ENCODE measurements at regions not wholly inside any gene's neighbourhood (a gene's known extent, or its start where the extent isn't known, plus 50 kb on each side); places are given as distances from the start of the nearest gene placed in this dataset.

DNA sequence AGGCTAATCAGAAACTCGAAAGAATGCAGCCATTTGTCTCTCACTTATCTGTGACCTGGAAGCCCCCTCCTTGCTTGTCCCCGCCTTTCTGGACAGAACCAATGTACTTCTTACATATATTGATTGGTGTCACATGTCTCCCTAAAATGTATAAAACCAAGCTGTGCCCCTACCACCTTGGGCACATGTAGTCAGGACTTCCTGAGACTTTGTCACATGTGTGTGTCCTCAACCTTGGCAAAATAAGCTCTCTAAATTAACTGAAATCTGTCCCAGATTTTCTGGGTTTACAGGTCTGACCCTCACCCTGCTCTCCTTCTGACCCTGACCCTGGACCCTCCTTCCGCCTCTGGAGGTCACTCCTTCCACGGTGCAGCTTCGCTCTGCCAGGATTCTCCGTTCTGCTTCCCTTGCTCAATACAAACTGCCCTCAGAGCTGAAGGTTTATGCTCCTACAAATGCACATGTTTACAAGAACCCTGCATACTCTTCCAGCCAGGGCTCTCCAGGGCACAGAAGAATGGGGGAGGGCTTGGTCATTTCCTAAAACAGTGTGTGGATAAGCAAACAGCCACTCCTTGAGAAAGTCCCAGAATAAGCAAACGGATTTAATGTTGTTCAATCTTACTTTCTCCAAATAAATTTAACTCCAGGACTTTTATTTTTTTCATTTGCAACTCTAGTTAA is 160.5 kb downstream of the ACTL8 start:
- Histone ChIP-seq H3K4me1 (ENCODE audit: insufficient read depth, low read length) (no peaks in the 10 kb centered on the region), H3K79me2 (ENCODE audit: insufficient read depth, low read length) (no peaks in the 10 kb centered on the region), H3K4me2 (ENCODE audit: insufficient read depth, insufficient read length, low read length) (no peak overlapping the region), H3K9ac (ENCODE audit: extremely low read depth, insufficient read length, low read length) (no peak overlapping the region), H3K27ac (ENCODE audit: insufficient read length, low read depth, low read length) (no peak overlapping the region), H2AK5ac (ENCODE audit: insufficient read length, low read length) (no peak overlapping the region), H4K8ac (replicated peaks; ENCODE audit: insufficient read length, low read depth, low read length) (no peak overlapping the region), H3K27me3 (ENCODE audit: insufficient read depth, low read length) (no peaks in the 10 kb centered on the region), H3K14ac (ENCODE audit: insufficient read depth, low read length) (no peak overlapping the region), H3K9me3 (ENCODE audit: control insufficient read depth, low read depth, low read length) (no peaks in the 10 kb centered on the region), H2AFZ (ENCODE audit: low read length) (no peak overlapping the region), H2BK120ac (ENCODE audit: low read depth, low read length, poor library complexity, severe bottlenecking) (no peak overlapping the region), H2BK15ac (ENCODE audit: low read depth, low read length) (no peak overlapping the region), H3K79me1 (ENCODE audit: insufficient read depth, low read depth, low read length, poor library complexity, severe bottlenecking) (no peaks in the 10 kb centered on the region), H3K23ac (ENCODE audit: insufficient read length, low read depth, low read length) (no peak overlapping the region), H2BK5ac (ENCODE audit: insufficient read length, low read length) (no peak overlapping the region), H3K4ac (ENCODE audit: low read depth, low read length) (no peak overlapping the region), H2BK20ac (ENCODE audit: low read depth, low read length, poor library complexity, severe bottlenecking) (no peak overlapping the region), H3T11ph (ENCODE audit: low read length) (no peak overlapping the region), H3K18ac (ENCODE audit: insufficient read length, low read depth, low read length) (no peak overlapping the region), H4K20me1 (ENCODE audit: control insufficient read depth, insufficient read depth, insufficient read length) (no peaks in the 10 kb centered on the region), H3K56ac (ENCODE audit: insufficient read length, low read depth, low read length) (no peak overlapping the region), H4K91ac (ENCODE audit: insufficient read length, low read depth, low read length) (no peak overlapping the region), H2BK12ac (ENCODE audit: insufficient read length, low read depth, low read length) (no peak overlapping the region), H3K23me2 (ENCODE audit: insufficient read length, low read depth, low read length, poor library complexity, severe bottlenecking) (no peaks in the 10 kb centered on the region), H4K5ac (ENCODE audit: insufficient read length, low read depth, low read length) (no peak overlapping the region)
- Mint-ChIP-seq H3K27me3 (ENCODE audit: low read depth) (peaks cover 30% of the 10 kb centered on the region), H3K4me1 (peaks cover 16 to 23% of the 10 kb centered on the region in 2 experiments), H3K36me3 (ENCODE audit: insufficient read depth in 1 of 3, low read depth in 3 of 3) (no peaks in the 10 kb centered on the region), H3K4me3 (no peak overlapping the region), H3K9me3 (no peaks in the 10 kb centered on the region), H3K27ac (no peak overlapping the region)
- DNase-seq, result peak; percentile 10
- WGBS (ENCODE audit: extremely low coverage, insufficient read length, low lambda C conversion rate), result no CpG with 5 or more reads among the region's 7 CpGs
- TF ChIP-seq, protein P1, sequence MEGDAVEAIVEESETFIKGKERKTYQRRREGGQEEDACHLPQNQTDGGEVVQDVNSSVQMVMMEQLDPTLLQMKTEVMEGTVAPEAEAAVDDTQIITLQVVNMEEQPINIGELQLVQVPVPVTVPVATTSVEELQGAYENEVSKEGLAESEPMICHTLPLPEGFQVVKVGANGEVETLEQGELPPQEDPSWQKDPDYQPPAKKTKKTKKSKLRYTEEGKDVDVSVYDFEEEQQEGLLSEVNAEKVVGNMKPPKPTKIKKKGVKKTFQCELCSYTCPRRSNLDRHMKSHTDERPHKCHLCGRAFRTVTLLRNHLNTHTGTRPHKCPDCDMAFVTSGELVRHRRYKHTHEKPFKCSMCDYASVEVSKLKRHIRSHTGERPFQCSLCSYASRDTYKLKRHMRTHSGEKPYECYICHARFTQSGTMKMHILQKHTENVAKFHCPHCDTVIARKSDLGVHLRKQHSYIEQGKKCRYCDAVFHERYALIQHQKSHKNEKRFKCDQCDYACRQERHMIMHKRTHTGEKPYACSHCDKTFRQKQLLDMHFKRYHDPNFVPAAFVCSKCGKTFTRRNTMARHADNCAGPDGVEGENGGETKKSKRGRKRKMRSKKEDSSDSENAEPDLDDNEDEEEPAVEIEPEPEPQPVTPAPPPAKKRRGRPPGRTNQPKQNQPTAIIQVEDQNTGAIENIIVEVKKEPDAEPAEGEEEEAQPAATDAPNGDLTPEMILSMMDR (conservative IDR thresholded peaks at IDR 0.05), result no peak

Data from H9 (cell line).